Iris pigment epithelial cell (primary cell): ENCODE measurements at regions not wholly inside any gene's neighbourhood (a gene's known extent, or its start where the extent isn't known, plus 50 kb on each side); places are given as distances from the start of the nearest gene placed in this dataset.
A peak's percentile ranks its signal among the peaks of the same experiment; 100 is the strongest.
"Not testable (repeated sequence)": the region's sequence is repeated elsewhere in the genome, so short reads cannot be mapped to it uniquely, and the experiment has no call there.

Source experiments
- DNase-seq: peaks from one replicate; pipeline ENCODE4 v3.0.0-alpha.2; 2011; ENCODE audit warnings: low read depth

DNA sequence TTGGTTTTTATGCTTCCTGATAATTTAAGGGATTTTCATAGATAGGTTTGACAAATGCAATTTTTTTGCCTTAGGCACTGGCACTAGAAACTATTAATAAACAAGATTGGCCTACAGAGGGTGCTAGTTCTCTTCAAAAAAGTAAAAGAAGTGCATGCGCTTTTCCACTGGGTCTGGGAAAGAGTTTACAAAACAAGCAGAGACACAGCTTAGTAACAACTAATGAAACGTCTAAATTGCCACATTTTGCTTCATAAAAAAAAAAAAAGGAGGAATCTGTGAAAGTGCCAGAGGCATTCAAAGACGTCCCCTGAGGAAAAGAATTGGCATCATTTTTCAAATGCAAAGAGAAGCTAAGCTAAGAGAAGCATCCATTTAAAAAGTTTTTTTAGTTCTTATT, 58.3 kb upstream of the EEA1 start:
- peak; percentile 84 for DNase-seq

DNA sequence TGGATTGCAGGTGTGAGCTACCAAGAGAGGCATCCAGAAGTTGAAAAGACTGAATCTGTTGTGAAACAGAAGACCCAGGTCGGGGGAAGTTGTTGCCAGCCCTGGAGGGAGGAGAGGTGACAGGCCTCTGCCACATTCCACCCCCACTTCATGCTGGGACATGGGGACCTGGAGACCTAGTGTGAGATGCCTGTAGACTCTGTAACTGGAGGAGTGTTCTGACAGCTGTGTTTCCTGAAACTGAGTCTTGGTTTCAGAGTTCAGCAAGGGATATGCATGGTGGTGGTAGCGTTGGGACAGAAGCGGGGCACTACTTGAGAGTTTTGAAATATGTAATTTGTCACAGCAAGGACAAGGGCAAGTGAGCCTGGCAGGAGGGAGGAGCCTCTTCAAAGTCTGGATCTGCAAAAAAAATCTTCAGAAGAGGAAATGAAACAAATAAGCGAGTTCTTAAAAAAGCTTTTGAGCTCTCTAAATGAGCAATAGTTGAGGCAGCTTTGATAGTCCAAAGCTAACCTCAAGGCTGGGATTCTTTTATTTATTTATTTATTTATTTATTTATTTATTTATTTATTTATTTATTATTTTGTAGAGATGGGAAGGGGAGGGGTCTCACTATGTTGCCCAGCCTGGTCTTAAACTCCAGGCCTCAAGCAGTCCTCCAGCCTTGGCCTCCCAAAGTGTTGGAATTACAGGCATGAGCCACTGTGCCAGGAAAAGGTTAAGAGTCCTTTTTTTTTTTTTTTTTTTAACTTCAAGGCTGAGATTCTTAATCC, 58.9 kb upstream of the EEA1 start:
- DNase-seq = no peak

DNA sequence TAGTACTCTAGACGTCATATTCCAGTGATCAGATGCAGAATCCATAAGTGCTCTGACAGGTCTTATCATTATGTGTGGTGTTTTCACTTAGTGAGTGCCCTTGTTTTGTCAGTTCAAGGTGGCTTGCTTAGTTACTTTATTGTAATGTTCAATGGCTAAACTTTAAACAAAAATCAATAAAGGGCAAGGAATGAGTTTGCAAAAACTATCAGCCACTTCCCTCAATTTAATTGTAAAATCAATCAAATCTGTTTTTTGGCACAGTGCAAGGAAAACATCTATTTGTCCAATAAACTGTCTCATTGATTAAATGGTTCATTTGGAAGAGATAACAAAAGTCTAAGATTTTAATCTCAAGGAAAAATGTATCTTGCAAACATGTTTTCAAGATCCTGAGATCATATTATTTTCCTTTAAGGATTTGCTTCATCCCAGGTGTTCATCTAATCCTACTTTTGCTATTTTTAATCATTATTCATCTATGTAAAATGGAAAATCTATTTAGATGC, 59.6 kb upstream of the EEA1 start:
- no peak for DNase-seq

DNA sequence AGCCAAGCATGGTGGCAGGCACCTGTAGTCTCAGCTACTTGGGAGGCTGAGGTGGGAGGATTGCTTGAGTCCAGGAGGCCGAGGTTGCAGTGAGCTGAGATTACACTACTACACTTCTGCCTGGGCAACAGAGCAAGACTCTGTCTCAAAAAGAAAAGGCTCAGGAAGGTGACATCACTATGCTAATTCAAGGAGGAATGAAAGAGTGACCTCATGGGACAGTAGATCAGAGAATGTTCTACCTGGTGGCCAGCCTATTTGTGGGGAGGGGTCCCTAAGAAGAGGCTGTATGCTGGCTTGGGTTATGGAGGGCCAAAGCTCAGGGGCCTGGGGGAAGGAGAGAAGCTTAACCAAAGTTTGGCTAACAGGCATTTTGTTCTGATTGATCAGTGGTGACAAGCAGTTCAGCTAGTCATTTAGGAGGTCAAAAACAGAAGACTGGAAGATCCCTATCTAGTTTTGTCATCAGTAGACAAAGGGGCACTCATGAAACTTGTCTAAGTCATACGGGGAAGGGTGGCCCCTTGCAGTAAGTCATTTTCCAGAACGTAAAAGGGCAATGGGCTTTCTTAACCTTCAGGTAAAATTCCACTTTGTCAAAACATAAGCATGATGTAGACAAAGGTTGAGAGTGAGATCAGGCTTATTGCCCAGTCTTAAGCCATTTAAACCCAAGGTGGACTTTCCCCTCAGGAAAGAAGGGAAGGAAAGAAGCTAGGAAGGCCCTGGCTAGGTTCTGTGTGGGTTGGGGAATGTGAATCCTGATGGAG, 60.8 kb upstream of the EEA1 start:
- no peak for DNase-seq

DNA sequence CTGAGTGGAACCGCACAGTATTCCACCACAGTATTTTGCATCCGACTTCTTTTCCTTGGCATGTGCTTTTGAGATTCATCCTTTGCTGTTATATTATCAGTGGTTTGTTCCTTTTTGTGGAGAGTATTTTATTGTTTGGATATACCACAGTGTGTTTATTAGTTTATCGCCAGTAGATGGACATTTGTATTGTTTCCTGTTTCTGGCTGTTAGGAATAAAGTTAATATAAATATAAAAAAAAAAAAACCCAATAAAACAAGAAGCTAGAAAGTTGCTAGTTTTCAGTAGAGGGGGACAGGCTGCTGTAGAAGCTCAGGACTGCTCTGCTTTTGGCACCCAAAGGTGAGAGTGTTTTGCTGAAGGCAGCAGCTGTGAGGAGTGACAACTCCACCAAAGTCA, 62.0 kb upstream of the EEA1 start:
- no peak for DNase-seq

DNA sequence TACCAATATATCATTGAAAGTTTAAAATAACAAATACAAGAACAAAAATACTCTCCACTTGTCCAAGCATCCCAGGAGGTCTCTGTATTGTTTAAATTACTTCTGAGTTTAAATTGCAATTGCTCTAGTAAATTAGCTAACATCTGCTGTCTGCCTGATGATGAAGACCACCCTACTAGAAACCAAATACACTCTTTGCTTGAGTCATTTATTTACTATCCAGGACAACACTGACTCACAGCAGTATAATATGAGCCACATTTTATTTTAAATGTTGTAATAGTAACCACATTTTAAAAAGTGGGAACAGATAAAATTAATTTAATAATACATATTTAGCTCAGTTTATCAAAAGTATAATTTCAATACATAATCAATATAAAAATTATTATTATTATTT, 62.9 kb upstream of the EEA1 start:
- DNase-seq = no peak

DNA sequence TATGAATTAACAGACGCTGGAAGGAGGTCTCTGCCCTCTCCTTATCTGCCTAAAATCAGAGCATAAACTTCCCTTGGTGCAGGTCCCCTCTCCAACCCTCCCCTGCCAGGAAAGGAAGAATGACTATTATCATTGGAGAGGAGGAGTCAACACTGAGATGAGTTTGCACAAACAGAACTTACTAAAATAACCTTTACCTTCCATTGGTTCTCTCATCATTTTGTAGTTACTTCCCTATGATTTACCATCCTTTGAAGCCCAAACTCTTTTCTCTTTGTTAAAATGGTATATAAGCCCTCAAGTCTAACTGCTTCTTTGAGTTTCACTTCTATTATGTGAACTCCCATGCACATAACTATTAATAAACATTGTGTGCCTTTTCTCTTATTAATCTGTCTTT, 64.2 kb upstream of the EEA1 start:
- DNase-seq = no peak

DNA sequence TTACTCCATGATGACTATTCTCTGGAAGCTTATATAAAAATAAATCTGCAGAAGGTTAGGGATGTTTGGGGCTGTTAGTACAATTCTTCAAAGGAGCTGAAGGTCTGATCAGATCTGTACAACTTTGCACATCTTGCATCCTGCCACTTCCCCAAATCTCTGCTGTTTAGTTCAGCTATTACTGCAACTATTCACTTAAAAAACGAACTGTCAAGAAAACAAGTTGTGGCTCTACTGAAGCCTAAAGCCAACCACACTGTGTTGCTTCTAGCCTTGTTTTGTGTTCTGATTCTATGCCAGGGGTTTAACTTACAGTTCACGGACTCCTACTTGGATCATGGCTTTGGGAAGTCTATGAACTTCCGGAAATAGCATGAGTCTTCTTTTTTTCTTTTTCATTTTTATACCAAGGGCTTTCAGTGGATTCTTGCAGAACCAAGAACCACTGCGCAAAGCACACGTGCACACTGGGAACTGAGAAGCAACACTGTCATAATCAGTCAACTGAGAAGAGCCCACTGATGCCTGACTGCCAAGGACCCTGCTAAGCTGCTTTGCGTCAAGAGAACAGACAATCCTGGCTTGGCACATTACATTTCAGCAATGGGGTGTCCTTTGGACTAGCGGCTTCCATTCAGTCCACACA, 66.3 kb upstream of the EEA1 start:
- no peak for DNase-seq

DNA sequence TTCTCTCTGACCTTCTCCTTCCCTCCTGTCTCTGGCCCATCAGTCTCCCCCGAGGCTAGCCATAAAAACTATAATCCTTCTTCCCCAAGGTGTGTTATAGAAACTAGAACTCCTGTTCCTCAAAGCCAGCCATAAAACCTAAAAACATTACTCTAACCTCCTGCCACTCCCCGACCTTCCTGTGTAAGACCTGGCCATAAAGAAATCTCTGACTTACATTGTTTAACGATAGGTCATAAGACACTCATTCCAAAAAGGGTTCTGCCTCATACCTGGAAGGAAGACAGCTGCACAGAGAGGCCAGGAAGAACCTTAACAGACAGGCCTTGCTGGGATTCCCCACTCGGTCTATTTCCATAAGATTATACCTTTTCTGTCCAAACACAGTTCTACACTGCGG, 70.9 kb upstream of the EEA1 start:
- no peak for DNase-seq

DNA sequence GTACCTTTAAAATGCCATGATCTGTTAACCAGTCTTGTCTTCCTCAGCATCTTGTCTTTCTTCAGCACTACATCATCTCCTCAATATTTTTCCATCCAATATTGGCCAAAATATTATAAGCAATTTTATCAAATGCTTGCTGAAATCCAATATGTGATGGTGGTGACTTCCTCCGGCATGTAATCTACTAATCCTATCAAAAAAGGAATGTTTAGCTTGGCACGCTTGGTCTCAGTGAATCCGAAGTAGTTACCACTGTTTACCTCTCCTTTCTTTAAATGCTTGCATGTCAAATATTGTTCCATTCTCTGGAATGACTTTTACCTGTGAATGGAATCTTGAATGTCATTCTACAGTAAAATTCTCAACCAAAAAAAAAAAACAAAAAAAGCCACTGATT, 72.3 kb upstream of the EEA1 start:
- DNase-seq = peak; percentile 17

DNA sequence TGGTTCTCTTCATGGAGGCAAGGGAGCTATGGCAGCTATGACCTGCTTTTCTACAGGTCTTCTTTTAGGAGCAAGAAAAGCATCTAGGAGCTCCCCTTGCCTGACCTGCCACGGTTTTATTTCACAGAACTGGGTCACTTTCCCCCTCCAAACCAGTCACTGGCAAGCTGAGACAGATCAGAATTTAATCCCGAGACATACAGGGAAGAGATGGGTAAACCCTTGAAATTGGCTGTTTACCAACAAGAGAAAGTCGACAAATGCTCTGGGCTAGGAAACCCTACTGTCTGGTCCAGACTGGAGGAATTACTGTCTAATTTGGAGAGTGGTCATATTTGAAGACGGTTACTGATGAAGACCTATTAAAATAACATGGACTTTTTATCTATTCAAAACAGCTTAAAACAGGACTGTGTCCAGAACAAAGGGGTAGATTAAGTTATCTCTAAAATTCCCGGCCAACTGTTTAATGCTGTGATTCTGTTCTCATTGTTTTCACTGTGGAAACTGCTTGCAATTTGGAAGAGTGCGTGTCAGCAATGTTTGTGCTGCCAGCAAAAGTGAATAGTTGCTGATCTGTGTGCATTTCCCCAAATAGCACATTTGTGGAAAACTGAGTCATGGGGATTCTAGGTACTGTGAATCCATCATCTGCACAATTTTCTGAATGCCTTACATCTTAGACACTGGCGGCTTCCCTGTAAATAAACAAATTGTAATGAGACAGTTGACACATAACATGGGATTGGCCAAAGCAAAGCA, 73.4 kb upstream of the EEA1 start:
- peak; percentile 92 for DNase-seq

DNA sequence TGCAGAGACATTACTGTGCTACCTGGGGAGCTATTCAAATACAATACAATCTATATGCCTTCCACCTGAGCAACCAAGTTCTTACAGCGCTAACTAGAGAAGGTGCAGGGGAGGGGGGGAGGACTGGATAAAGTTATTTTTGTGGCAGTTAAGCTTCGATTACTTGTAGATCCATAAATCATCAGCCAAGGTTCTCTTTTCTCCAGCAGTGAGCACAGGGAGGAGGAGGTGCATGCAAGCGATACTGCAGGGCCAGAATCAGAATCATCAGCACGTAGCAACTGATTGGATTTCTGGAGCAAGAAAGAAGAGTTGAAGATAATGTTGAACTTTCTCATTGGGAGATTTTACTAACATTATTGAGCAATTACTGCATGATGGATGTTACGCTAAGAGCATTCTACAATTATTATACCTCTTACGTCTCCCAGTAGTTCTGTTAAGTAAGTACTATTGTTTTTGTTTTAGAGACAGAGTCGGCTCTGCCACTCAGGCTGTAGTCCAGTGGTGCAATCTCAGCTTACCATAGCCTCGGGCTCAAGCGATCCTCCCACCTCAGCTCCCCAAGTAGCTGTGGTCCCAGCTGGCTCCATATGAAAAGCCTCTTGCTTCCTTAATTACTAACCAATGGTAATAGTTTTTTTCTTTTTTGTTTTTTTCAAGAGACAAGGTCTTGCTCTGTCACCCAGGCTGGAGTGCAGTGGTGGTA, 74.6 kb upstream of the EEA1 start:
- peak; percentile 24 for DNase-seq

DNA sequence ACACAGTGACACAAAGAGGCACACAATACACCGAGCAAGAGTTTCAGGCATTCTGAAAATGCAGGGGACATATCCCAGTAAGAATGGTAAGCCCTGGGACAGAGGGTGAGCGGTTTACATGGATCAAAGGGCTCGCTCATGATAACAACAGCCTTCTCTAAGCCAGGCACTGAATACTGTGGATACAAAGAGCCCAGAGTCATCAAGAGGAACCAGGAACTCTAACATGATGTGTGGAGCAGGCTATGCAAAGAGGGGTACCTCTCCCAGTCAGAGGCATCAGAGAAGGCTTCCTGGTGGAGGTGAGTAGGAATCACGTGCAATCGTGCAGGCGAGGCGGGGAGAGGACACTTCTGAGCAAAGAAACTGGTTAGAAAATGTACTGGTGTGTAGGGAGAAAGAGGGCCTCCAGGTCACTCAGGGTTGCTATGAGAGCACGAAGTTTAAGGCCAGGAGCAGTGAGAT, 76.9 kb upstream of the EEA1 start:
- no peak for DNase-seq

DNA sequence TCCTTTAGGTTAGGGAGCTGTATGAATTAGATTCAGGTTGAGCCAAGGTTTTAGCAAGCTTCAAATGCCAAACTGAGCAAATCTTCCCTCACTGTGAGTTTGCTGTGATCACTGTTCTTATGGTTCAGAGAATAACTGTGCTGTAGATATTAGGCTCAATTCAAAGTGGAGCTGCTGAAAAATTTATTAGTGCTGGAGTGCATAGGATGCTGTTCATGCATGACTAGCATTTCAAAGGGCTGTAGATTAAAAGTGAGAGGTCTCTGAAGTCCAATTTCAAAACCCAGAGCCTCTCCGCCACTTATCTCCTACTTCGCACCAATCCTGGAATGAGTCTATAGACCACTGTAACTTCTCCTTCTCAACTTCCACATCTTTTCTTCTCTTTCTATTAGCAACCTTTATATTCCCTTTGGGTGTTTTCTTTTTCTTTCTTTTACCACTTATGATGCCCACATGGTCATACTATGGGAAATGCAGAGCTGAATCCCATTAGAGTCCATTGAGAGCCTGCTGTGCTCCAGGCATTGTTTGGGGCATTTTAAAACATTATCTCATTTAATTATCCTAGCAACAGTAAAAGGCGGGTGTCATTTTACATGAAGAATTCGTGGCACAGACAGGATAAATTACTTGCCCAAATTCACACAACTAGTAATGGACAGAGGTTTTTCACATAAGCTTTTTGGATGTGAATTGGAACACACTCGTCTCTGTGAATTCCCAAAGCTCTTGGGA, 77.5 kb upstream of the EEA1 start:
- no peak for DNase-seq

DNA sequence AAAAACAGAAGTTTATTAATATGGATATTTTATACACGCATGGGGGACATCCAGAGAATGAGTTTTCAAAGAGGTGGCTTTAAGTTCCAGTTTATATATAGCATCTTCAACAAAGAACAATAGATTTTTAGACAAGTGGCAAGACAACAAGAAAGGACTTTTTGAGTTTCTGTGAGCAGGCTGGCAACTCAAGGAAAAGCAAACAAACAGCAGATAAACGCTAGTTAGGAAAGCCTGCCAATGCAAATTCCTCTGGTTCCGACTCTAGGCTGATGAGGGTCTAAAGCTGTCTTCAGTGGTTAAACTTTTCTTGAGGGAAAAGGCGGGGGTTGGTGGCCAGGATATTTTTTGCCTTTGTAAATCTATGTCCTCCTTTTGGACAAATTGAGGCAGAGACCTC, 78.4 kb upstream of the EEA1 start:
- no peak for DNase-seq

DNA sequence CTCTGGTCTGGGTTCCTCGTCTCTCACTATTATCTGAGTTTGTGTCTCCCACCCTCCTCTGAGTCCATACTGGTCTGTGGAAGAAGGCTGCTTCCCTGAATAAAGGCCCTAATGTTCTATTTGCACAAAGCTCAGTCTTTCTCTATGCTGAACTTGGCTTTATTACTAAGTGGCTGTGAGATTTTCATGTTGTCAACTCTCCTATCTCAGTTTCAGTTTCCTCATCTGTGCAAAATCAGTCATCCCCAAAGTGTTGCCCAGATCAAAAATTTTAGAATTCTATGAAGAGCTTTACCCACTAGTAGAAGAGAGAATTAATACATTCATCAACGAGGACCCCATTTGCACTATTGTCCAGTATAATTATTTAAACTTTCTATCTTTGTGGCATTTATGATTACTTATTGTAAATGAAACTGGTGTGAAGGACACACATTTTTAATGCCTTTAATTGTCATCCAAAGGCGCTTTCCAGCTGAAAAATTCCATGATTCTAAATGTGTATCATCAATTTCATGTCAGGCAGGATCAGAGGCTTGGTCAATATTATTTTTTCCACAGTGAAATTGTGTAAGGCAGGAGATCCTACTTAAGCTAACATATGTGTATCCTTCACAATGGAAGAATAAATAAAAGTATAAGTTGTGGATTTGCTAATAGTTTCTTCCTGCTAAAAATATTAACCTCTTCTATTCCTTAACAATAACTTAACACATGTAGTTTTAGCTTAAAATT, 79.1 kb upstream of the EEA1 start:
- no peak for DNase-seq

DNA sequence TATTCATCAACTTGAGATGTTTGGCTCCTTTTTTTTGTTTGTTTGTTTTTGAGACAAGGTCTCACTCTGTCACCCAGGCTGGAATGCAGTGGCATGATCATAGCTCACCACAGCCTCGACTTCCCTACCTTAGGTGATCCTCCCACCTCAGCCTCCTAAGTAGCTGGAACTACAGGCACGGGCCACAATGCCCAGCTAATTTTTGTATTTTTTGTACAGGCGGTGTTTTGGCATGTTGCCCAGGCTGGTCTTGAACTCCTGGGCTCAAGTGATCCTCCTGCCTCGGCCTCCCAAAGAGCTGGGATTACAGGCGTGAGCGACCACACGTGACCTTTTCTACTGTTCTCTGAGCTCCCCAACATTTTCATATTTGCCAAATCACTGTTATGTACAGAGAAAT, 79.8 kb upstream of the EEA1 start:
- DNase-seq = not testable (repeated sequence)

DNA sequence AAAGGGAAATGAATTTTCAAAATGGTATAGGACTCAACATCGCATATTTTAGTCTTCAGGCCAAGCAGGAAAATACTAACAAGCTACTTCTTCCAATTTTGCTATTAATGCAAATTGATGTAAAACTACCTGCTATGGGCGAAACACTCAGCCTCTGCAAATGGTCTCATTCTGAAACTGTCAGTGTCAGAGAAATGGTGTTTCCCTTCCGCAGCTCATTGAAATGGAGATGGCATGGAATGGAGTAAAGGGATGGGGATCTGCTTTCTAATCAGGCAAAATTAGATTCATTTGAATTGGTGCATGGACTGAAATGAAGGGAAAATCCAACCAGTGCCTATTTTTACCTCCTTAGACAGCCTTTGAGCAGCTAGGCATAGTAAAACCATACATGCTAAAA, 80.4 kb upstream of the EEA1 start:
- DNase-seq = no peak

DNA sequence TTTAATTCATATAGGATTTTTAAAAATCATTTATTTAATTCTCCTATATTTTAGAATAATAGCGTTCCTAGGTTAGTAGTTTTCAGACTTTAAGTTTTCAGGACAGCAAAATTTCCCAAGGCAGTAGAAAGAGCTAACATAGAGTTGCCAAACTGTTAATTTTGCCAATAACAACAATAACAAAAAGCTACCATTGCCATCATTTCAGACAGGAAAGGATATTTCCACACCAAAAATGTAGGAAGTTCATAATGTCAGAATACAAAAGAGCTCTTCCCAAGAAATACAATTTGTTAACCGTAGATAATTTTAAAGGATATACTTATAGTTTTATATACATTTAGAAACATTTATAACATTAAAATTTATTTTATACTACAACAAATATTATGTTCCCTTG, 81.4 kb upstream of the EEA1 start:
- no peak for DNase-seq

DNA sequence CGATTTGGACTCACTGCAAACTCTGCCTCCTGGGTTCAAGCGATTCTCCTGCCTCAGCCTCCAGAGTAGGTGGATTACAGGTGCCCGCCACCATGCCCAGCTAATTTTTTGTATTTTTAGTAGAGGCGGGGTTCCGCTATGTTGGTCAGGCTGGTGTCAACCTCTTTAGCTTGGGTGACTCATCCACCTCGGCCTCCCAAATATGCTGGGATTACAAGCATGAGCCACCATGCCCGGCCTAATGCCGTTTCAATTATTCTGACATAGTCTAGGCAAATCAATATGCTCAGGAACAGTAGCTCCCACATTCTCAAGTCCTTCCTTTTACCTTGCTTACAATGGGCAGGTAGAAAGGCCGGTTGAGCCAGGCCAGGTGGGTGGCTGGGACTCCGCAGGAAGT, 82.0 kb upstream of the EEA1 start:
- DNase-seq = no peak
